HG03442 (cell line): ENCODE measurements at regions not wholly inside any gene's neighbourhood (a gene's known extent, or its start where the extent isn't known, plus 50 kb on each side); places are given as distances from the start of the nearest gene placed in this dataset.
"Not testable (repeated sequence)": the region's sequence is repeated elsewhere in the genome, so short reads cannot be mapped to it uniquely, and the experiment has no call there.

Source experiments
- ATAC-seq: cut with Tn5 transposase; IDR thresholded peaks from one replicate; pipeline ENCODE4 v1.9.1; 2021; ENCODE audit warnings: mild to moderate bottlenecking, moderate library complexity; ENCODE audit not compliant: unreplicated experiment

DNA sequence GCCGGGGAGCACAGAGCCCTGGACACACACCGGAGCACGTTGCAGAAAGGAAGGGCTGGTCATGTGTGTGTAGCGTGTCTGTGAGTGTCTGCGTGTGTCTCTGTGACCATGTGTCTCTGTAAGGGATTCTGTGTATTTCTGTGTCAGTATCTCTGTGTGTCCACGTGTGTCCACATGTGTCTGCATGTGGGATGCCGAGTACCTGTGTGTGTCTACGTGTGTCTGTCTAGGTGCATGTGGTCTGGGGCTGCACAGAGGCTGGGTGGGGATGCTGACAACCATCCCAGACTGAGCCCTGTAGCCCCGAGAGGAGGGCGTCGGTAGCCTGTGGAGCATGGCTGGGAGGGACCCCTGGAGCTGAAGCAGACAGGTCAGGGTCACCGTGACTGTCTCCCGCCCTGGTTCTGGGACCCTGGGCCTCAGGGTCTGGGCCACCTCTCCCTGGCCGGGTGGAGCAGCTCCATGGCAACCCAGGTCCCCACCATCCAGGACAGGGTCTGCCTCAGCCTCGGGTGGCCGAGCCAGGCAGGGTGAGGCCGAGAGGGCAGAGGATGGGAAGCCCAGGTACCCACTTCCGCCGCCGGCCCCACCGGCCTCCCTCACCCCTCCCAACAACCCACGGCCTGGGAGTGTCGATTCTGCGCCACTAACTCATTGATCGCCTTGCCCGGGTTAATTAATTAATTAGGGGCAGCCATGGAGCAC, 122.7 kb downstream of the FAM53A start:
- no peak for ATAC-seq

DNA sequence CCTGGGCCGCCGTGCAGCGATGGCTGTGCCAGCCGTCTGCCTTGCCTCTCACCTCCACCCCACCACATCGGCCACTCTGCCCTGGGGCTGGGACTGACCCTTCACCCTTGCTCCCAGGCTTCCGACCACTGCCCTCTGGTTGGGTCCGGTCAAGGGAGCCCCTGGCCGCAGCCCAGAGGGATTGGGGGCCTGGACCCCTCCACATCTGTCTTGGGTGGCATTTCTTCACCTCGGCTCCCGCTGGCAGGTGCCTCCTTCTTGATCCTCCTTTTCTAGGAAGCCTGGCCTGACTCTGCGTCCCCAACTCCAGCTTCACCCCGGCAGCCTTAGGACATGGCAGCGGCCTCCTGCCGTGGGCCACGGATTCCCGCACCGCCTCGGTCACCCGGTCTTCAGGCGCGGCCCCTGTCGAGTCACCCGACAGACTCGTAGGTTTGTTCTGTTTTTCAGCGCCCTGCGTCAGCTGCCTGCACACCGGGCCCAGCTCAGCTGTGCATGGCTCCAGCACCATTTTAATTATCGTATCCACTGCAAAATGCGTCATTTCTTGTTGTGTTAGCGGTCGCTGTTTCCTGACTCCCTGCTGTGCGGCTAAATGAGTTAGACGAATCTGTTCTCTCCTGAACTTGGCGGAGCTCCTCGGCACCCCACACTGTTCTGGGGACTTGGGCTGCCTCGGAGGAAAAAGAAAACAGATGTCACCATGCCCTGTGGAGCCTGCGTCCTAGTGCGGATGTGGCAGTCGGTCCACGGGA, 124.0 kb downstream of the FAM53A start:
- no peak for ATAC-seq

DNA sequence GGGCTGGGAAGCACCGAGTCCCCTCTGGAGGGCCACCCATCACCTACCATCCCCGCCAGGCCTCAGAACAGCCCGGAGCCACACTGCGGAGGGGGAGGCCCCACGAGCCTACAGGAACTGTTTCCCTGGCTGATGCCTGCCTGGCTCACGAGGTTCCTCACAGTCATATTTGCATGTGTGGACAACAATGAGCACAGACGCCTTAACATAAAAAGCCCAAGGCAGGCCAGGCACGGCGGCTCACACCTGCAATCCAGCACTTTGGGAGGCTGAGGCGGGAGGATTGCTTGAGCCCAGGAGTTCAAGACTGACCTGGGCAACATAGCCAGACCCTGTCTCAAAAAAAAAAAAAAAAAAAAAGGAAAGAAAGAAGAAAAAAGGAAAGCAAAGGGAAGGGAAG, 125.9 kb downstream of the FAM53A start:
- ATAC-seq, result no peak

DNA sequence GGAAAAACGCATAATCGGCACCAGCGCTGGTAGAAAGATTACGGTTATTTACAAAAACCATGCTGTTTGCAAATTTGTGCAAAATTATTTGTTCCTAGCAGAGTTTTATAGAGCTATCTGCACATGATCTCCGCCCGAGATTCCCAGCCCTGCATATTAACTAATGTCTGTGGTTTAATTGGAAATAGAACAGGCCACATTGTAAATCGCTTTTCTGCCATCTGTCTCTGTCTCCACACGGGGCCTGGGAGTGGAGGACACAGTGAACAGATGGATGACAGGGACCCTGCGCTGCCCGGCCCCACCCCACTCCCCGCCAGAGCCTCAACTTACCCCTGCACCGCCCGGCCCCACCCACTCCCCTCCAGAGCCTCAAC, 126.9 kb downstream of the FAM53A start:
- ATAC-seq, result no peak

DNA sequence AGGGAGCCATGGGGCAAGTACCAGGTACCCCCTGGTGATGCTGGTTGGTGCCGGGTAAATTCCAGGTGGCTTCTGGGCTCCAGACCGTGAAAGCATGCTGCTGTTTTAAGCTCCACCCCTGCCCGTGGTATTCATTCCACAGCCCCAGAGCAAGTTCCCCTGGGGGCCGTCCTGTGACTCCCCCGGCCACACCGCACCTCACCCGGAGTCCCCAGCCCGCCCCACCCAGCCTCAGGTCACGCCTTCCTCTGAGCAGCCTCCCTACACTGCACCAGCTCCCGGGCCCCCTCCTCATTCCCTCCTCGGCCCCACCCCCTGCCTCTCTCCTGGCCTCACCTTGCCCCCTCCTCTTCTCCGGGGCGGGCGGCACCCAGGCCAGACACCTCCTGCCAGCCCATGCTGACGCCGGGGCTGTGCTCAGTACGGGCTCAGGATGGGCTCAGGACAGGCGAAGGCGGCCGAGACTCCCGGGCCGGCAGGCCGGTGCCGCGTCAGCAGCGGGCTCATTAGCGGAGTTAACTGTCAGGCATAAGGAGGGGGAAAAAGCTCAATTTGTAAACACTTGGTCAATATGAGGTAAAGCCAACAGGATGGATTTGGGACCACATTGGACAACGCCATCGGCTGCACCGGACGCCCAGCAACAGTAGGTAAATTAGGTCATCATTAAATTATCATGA, 127.4 kb downstream of the FAM53A start:
- ATAC-seq, result no peak

DNA sequence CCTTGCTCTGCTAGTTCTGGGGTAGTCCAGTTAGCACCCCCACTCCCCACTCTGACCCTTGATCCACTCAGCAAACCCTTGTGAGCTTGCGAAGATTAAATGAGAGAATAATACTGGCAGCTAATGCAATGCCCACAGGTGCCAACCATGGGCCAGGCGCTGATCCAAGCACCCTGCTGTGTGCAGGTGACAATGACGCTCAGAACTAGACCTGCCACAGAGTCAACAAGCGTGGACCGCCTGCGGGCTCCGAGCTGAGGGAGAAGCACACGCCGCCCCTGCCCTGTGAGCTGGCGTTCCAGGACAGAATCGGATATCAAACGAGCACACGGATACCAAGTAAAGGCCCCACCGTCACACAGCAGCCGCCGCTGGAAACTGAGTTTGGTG, 129.2 kb downstream of the FAM53A start:
- no peak for ATAC-seq

DNA sequence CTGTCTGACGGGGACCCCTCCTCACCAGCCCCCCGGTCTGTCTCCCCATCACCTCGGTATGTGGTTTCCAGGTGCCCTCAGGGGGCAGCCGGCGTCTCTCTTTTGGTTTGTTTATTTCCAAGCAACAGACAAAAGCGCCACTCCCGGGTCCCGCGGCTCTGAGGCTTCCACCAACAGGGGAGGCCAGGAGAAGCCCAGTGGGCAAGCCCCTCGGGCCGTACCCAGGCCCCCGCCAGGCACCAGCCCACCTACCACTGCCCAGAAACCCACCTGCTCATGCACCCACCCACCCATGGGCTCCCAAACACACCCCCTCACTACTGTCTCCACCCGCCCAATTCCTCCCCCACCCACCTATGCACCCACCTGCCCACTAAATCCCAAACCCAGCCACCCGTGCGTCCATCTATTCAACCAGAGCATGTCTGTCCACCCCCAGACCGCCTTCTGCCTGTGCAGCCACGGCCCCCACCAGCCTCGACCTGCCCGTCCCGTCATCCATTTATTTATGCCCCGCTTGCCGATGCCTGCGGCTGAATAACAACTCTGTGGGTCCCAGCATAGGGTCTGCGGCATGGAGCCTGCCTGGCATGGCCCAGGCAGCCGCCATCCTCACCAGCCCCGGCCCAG, 129.8 kb downstream of the FAM53A start:
- no peak for ATAC-seq

DNA sequence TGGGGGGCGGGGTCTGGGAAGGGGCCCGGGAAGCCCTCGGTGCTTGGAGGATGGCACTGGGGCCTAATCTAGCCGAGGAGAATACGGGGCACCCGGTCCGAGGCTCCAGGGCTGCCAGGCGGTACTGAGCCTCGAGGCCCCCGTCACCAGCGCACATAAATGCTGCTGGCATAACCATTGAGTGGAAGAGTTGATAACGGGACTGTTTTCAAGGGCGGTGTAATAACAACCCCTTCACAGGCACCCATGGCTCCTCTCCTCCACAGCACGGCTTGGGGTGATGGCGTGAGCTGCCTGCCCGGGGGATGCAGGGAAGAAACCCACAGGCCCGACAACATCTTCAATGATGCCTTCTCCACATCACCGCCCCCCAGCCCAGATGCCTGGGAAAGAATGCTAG, 130.7 kb downstream of the FAM53A start:
- ATAC-seq, result no peak

DNA sequence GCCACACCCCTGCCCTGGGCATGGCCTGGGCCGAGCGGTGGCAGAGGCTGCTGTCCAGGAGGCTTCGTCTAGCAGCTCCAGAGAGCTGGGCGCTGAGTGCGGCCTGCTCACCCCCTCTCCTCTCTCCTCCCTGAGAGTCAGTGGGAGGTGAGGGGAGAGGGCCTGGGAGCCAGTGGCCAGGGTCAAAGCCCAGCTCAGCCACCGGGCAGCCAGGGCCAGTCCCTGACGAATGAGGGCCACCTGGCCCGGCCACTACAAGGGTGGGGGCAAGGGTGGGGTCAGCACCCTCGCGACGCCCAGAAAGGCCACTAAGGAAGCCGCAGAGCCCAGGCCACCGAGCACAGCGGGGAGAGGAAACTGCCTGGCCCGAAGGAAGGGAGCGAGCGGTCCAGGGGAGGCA, 131.7 kb downstream of the FAM53A start:
- ATAC-seq, result no peak

DNA sequence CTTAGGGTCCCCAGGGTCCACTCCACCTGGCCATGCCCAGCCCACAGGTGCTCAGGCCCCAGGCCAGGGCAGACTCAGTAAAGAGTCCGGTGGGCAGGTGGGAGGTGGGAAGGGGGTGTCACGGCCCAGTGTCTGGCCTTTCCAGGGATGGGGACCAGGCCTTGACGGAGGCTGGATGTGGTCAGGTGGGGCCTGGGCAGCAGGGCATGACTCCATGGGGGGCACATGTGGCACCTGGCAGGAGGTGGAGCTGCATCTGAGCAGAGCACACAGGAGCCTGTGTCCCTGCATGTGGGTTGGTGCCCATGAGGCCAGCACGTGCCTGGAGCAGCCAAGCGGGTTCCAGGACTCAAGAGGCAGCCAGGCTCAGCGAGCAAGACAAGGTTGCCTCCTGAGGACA, 132.9 kb downstream of the FAM53A start:
- no peak for ATAC-seq

DNA sequence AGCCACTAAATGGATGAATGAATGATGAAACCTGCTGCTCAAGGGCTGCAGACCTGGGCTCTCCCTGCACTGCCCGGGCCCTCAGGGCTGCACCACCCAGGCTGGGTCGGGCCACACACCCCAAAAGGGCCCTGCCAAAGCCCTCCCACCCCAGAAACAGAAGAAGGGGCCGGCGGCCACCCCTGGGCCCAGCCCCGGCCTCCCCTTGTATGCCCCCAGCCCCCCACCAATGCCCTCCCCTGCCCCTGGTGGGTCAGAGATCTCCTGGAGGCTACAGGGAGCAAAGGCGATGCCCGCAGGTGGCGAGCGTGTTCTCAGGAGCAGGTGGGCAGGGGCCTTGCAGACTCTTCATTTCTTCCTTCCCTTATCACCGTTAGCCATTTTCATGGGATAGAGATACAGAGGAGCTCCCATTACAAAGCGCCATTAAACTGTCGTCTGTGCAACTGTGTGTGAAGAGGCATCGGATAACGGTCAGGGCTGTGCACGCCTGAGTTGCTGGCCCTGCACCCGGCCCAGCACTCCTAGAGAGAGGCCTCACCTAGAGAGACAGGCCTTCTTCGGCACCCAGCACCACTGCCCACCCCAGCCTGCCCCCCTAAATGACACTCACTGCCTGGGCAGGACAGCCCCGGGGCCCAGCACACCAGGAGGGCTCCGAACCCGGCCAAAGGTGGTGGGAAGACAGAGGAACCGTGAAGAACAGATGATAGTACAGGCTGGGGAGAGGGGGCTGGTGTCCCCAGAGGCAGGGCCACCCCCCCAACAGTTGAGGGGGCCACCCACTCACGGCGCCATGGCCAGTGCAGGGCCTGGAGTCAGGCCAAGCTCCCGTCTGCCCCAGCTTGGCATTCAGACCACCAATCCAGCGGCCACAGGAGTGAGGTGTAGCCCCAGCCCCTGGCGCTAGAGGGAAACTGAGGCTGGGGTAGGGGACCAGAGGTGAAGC, 133.7 kb downstream of the FAM53A start:
- ATAC-seq, result no peak

DNA sequence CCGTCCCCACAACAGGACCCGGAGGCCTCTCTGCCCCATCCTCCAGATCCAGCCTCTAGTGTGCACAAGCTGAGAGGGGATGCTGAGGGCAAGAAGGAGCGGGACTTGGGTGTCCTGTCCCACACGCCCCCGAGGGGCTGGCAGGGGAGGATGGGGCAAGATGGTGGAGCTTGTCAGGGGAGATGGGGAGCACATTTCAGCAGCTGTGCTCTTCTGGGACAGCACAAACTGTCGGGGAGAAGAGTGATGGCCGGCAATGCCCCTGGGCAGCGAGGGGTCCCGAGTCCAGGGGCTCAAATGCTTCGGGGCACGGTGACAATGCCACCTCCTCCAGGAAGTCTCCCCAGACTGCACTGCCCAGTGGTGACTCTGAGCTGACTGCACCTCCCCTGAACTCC, 134.5 kb downstream of the FAM53A start:
- no peak for ATAC-seq

DNA sequence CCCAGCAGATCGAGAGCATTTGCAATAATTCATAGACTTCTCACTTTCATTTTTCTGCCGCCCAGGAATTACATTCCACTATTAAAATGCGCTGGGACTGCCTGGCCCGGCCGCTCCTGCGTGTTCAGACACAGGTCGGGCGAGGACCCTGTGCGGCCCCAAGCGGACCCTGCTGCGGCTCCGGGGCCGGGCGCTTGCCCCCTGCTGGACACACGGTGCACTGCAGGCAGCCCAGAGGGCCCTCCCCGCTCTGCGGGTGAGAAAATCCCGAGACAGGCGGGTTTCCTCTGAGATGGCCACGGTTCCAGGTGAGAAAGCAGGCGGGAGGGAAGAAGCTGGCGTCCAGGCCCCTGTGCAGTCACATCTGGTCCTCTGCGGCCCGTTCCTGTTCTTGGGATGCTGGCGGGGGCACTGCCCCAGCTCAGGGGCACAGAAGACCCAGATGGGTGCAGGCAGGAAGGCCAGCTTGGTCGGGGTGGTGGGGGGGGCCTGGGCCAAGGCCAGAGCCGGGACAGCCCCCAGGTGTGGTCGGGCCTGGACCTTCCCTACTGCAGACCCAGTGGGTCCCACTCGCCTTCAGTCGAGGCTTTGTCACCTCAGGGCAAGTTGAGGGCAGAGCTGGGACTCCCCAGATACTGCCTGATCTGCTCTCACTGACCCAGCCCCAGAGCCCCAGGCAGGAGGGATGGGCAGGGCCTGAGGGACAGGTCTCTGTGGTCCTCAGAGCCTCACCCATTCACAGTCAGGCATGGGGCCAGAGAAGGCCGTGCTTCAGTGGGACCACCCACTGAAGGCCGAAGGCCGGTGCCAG, 135.1 kb downstream of the FAM53A start:
- ATAC-seq, result not testable (repeated sequence)

DNA sequence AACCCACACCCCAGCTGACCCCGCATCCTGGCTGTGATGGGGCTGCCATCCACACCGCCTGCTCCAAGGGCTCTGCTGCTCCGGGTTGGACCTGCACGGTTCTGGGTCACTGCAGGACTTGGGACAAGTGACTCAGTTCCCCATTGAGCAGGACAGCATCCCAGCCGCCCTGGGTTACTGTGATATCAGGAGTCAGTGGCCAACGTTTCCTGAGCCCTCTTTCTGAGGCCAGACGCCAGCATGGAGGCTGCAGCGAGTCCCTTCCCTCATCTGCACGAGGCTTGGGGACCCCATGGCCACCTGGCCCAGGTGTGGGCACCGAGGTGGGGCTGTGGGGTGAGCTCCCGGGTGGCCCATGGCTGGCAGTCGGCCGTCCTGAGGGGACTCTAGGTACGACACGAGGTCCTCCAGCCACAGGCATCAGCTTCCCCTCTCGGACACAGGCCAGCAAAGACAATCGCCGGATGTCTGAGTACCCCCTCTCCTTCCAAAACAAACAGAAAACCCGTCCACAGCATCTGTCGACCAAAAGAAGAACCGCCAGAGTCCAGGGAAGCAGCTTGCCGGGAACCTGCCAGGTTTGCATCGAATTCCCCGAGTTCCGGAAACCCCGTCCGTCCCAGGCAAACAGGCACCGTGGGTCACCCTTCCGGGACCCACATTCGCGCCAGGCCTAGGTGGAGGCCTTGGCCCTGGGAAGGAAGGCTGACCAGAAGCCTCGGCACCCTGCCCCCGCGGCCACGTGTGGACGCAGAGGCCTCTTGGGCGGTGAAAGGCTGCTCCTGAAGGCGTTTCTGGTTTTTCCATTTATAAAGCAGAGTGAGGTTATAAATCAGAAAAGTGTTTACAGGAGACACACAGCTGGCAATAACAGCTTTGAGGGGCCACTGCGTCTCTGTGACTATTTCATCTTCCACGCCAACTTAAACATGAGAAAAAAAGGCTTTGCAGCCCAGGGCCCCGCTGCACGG, 136.0 kb downstream of the FAM53A start:
- no peak for ATAC-seq

DNA sequence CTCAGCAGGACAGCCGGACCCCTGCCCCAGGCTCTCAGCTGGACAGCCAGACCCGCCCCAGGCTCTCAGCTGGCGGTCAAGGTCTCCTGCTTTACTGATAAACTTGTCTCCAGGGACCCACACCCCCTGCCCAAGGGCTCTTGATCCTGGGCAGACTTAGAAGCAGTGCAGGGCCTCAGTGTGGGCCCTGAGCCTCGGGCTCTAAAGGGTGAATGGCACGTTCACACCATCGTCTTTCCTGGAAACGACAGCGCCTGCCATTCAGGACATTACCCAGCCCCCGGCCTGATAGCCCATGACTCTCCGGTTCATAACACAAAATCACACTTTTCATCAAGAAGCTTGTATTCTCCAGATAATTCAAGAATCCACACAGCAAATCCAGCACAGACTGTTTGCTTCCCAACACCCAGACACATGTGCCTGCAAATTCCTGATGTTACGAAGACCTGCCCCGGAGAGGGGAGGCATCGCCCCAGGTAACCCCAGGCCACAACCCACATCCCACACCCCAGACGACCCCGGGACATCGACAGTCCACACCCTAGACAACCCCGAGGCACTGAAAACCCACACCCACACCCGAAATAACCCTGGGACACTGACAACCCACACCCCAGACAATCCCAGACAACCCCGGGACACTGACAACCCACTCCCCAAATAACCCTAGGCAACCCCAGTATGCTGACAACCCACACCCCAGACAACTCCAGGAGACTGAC, 136.8 kb downstream of the FAM53A start:
- ATAC-seq, result no peak

DNA sequence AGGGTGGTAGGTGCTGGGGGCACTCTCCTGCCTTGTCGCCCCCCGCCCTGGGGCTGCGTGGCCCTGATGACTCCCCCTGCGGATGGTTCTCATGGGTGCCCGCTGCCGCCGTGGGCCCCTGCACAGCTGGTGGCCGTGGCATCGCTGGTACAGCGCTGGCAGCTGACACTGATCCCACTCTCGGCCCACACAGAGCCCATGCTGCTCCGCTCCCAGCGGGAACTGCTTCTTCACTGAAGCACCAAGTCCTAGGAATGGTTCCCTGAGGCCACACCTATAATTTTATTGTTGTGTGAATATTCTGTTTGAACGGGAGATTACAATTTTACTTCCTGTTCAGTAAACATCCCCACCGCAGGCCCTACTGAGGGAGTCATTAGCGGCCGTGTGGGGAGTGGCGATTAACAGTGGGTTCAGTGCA, 138.6 kb upstream of the NKX1-1 start:
- no peak for ATAC-seq

DNA sequence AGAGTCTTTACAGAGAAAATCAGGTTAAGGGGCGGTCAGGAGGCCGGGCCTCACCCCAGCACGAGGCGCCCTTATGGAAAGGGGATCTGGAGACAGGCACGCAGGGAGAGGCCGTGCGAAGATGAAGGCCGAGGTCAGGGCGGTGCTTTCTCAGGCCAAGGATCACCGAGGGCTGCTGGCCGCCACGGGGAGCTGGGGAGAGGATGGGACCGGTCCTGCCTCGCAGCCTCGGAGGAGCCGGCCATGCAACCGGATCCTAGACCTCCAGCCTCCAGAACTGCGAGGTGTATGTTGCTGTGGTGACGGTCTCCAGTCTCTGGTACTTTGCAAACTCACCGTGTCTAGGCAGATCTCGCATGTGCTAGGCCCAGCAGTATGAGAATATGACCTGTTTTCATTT, 138.2 kb upstream of the NKX1-1 start:
- not testable (repeated sequence) for ATAC-seq

DNA sequence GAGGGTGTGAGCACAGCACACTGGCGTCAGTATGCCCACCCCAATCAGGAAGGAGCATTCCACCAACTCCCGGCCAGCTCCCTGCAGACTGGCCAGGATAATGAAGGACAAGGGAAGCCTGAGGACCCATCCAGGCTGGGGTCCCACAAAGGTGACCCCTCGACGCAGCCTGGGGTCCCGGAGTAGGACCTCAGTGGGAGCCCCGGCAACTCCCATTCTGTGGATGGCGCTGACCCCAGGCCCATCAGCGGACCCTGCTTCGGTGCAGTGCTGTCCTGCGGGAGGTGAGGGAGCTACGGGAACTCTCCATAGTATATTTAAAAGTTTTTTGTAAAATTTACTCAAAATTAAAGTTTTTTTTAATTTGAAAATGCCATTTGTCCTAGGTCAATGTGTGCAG, 137.7 kb upstream of the NKX1-1 start:
- no peak for ATAC-seq
